PC-9 (cell line): ENCODE measurements at regions not wholly inside any gene's neighbourhood (a gene's known extent, or its start where the extent isn't known, plus 50 kb on each side); places are given as distances from the start of the nearest gene placed in this dataset.

ENCODE experiments used
- BruUV-seq: library from RNA; stranded (reverse); fragments of 400-500 nt; replicated peaks from 2 replicates; lab custom pipeline; 2021; lab: Mats Ljungman, UMichigan
- CTCF ChIA-PET: fragments of 300-600 bp; sonication (Branson Sonifier 250); formaldehyde crosslinking; loops from one replicate; lab custom pipeline; 2022; ENCODE audit warnings: antibody characterized with exemption; lab: Charles Lee
- POLR2A ChIA-PET: fragments of 300-600 bp; sonication (Branson Sonifier 250); formaldehyde crosslinking; loops from one replicate; lab custom pipeline; 2022; ENCODE audit warnings: antibody characterized with exemption; ENCODE audit not compliant: unreplicated experiment; lab: Charles Lee
- DNase-seq, 2 experiments: peaks; one replicate each; pipeline versions ENCODE4 v3.0.0 to v3.0.0-alpha.2; 2015 to 2022; ENCODE audit warnings: mixed read lengths in 1 of 2
- H2AFZ ChIP-seq: fragments of 200-600 bp; sonication (generic); 2 replicates; pipeline ENCODE4 v1.8.1; 2017; ENCODE audit warnings: antibody characterized with exemption
- H3F3A ChIP-seq: fragments of 200-600 bp; sonication (generic); 2 replicates; pipeline ENCODE4 v1.8.1; 2017; ENCODE audit warnings: antibody characterized with exemption, mild to moderate bottlenecking, low read depth; ENCODE audit not compliant: insufficient read depth
- H3K27ac ChIP-seq: fragments of 200-600 bp; sonication (generic); 2 replicates; pipeline ENCODE4 v1.6.1; 2016; ENCODE audit warnings: mixed run types
- H3K27me3 ChIP-seq: fragments of 200-600 bp; sonication (generic); 2 replicates; pipeline ENCODE4 v1.6.1; 2016; ENCODE audit warnings: low read depth, mixed run types; ENCODE audit not compliant: insufficient read depth
- H3K36me3 ChIP-seq: fragments of 200-600 bp; sonication (generic); 2 replicates; pipeline ENCODE4 v1.6.1; 2016; ENCODE audit warnings: low read depth, mixed run types
- H3K4me1 ChIP-seq: fragments of 200-600 bp; sonication (generic); replicated peaks from 2 replicates; pipeline ENCODE4 v1.6.1; 2016; ENCODE audit warnings: mixed run types; ENCODE audit not compliant: insufficient read depth
- H3K4me2 ChIP-seq: fragments of 200-600 bp; sonication (generic); 2 replicates; pipeline ENCODE4 v1.6.1; 2017; ENCODE audit warnings: mixed run types
- H3K4me3 ChIP-seq: fragments of 200-600 bp; sonication (generic); 2 replicates; pipeline ENCODE4 v1.6.1; 2016; ENCODE audit warnings: mixed run types
- H3K79me2 ChIP-seq: fragments of 200-600 bp; sonication (generic); 2 replicates; pipeline ENCODE4 v1.6.1; 2017; ENCODE audit warnings: low read depth, mixed run types
- H3K9me2 ChIP-seq: fragments of 200-600 bp; sonication (generic); 2 replicates; pipeline ENCODE4 v1.8.1; 2017; ENCODE audit warnings: mild to moderate bottlenecking; ENCODE audit not compliant: insufficient read depth
- H3K9me3 ChIP-seq: fragments of 200-600 bp; sonication (generic); 2 replicates; pipeline ENCODE4 v1.8.1; 2016; ENCODE audit warnings: low read depth; ENCODE audit not compliant: insufficient read depth
- H4K20me1 ChIP-seq: fragments of 200-600 bp; sonication (generic); 2 replicates; pipeline ENCODE4 v1.8.1; 2017; ENCODE audit not compliant: insufficient read depth
- EZH2 ChIP-seq: fragments of 200-600 bp; sonication (generic); IDR thresholded peaks from 2 replicates; pipeline ENCODE4 v1.8.0; 2017; ENCODE audit warnings: antibody characterized with exemption, low read depth
- intact Hi-C: fragments of 100-400 bp; cut with micrococcal nuclease; formaldehyde crosslinking; loops from one replicate; pipeline ENCODE4 v1.10.0; 2022; ENCODE audit not compliant: unreplicated experiment
- TF ChIP-seq, protein P1 (sequence below): fragments of 200-600 bp; sonication (generic); conservative IDR thresholded peaks from 2 replicates; pipeline ENCODE4 v1.6.1; 2017; ENCODE audit warnings: mixed run types, antibody characterized with exemption, mild to moderate bottlenecking, moderate library complexity

GRCh38 chr4:108567831-108568230 is 52.5 kb upstream of the RPL34 start:
- Histone ChIP-seq H3F3A (no peaks in the 10 kb centered on the region), H3K9me2 (no peaks in the 10 kb centered on the region), H3K36me3 (no peaks in the 10 kb centered on the region), H3K9me3 (no peaks in the 10 kb centered on the region), H2AFZ (no peak overlapping the region), H3K27me3 (no peaks in the 10 kb centered on the region), H3K4me3 (no peak overlapping the region), H3K4me1 (no peaks in the 10 kb centered on the region), H3K27ac (no peak overlapping the region), H3K4me2 (no peak overlapping the region), H3K79me2 (no peaks in the 10 kb centered on the region), H4K20me1 (no peaks in the 10 kb centered on the region)
- no TSS peak for BruUV-seq
- CTCF ChIA-PET, result no interaction called here
- TF ChIP-seq, protein P1, sequence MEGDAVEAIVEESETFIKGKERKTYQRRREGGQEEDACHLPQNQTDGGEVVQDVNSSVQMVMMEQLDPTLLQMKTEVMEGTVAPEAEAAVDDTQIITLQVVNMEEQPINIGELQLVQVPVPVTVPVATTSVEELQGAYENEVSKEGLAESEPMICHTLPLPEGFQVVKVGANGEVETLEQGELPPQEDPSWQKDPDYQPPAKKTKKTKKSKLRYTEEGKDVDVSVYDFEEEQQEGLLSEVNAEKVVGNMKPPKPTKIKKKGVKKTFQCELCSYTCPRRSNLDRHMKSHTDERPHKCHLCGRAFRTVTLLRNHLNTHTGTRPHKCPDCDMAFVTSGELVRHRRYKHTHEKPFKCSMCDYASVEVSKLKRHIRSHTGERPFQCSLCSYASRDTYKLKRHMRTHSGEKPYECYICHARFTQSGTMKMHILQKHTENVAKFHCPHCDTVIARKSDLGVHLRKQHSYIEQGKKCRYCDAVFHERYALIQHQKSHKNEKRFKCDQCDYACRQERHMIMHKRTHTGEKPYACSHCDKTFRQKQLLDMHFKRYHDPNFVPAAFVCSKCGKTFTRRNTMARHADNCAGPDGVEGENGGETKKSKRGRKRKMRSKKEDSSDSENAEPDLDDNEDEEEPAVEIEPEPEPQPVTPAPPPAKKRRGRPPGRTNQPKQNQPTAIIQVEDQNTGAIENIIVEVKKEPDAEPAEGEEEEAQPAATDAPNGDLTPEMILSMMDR, result no peak
- TF ChIP-seq EZH2, result no peak
- DNase-seq, result no peak
- intact Hi-C loops, result no loop called here
- POLR2A ChIA-PET, result no interaction called here

GRCh38 chr4:108561116-108561515 is 59.3 kb upstream of the RPL34 start:
- ChIA-PET CTCF (interaction anchor here (0.6 kb wide), 1 partner anchor 79 kb away, joined by 5 read pairs; no protein-coding TSS in a partner anchor), POLR2A (no interaction called here)
- H3K4me1 ChIP-seq, result no peaks in the 10 kb centered on the region
- H3K27me3 ChIP-seq, result no peaks in the 10 kb centered on the region
- H3K9me2 ChIP-seq, result no peaks in the 10 kb centered on the region
- no TSS peak for BruUV-seq
- no peak overlapping the region for H2AFZ ChIP-seq
- intact Hi-C loops, result no loop called here
- H3K4me3 ChIP-seq, result no peak overlapping the region
- H3K36me3 ChIP-seq, result no peaks in the 10 kb centered on the region
- DNase-seq, result no peak
- H4K20me1 ChIP-seq, result no peaks in the 10 kb centered on the region
- no peak overlapping the region for H3K4me2 ChIP-seq
- TF ChIP-seq, protein P1, result no peak
- TF ChIP-seq EZH2, result no peak
- no peaks in the 10 kb centered on the region for H3K79me2 ChIP-seq
- no peak overlapping the region for H3K27ac ChIP-seq
- H3F3A ChIP-seq, result no peaks in the 10 kb centered on the region
- no peaks in the 10 kb centered on the region for H3K9me3 ChIP-seq

GRCh38 chr4:108560616-108561015 is 59.8 kb upstream of the RPL34 start:
- Histone ChIP-seq H3K79me2 (no peaks in the 10 kb centered on the region), H3K9me2 (no peaks in the 10 kb centered on the region), H3K27me3 (no peaks in the 10 kb centered on the region), H2AFZ (no peak overlapping the region), H3K9me3 (no peaks in the 10 kb centered on the region), H3K4me1 (no peaks in the 10 kb centered on the region), H3F3A (no peaks in the 10 kb centered on the region), H3K4me3 (no peak overlapping the region), H3K27ac (no peak overlapping the region), H4K20me1 (no peaks in the 10 kb centered on the region), H3K36me3 (no peaks in the 10 kb centered on the region), H3K4me2 (no peak overlapping the region)
- DNase-seq, result no peak
- intact Hi-C loops, result no loop called here
- TF ChIP-seq EZH2, result no peak
- TF ChIP-seq, protein P1, result no peak
- no TSS peak for BruUV-seq
- ChIA-PET POLR2A (no interaction called here), CTCF (interaction anchor here (0.6 kb wide), 1 partner anchor 80 kb away, joined by 5 read pairs; no protein-coding TSS in a partner anchor)
